Right lobe of liver (tissue), 4 donors: ENCODE measurements at regions not wholly inside any gene's neighbourhood (a gene's known extent, or its start where the extent isn't known, plus 50 kb on each side); places are given as distances from the start of the nearest gene placed in this dataset.

Source experiments
- CTCF ChIP-seq, 4 donors: fragments of 200-600 bp in 3 of 4; fragments of 450-650 bp in 1 of 4; IDR thresholded peaks; one replicate each; pipeline versions ENCODE4 v1.5.1 to v1.8.0; 2016 to 2022; ENCODE audit warnings: antibody characterized with exemption in 4 of 4, mild to moderate bottlenecking in 2 of 4
- POLR2A ChIP-seq: fragments of 450-650 bp; IDR thresholded peaks from one replicate; pipeline ENCODE4 v1.6.1; 2017; ENCODE audit warnings: antibody characterized with exemption, mild to moderate bottlenecking
- donor health status: DM: no; HTN: no; CAD: no.
- donor health status: DM: no; HTN: no; CAD: no.
- donor health status: DM: no; HTN: yes; CAD: no.

DNA sequence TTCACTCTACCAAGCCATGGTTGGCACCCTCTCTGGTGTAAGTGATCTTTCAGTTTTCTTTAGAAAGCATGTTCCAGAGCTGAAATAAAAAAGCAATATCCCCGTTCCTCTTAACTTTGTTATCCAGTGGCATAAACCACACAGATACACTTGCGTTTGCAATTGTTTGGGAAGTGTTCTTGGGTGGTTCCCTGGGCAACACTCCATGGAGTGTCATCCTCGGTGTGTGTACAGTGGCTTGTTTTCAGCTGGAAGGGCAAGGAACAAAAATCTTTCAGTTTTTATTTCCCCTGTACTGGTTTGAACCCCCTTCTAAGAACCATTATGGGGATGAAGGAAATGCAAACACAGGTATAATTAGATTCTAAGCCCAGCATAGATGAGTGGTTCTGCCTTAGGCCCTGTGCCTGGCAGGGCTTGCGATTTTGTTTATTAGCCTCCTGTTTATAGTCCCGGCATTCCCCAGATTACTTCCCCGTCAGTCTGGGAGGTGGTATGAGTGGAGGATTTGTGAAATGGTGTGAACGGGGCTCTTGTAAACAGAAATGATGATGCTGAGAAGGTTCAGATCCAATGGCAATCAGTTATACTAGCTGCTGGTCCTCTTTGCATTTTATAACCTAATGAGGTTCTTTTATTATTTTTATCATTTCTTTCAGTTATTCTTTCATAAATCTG lies 76.0 kb upstream of the CD180 start:
- TF ChIP-seq CTCF (IDR thresholded peaks at IDR 0.05) (no peak), POLR2A (no peak)
